ENCODE measurements at regions not wholly inside any gene's neighbourhood (a gene's known extent, or its start where the extent isn't known, plus 50 kb on each side); places are given as distances from the start of the nearest gene placed in this dataset.
A peak's percentile ranks its signal among the peaks of the same experiment; 100 is the strongest.
"Not testable (repeated sequence)": the region's sequence is repeated elsewhere in the genome, so short reads cannot be mapped to it uniquely, and the experiment has no call there.

- DNase-seq (ENCODE audit: low spot score): no peak
Observed at GRCh38 chr15:79539401-79539800, 107.3 kb downstream of the MINAR1 start.

GRCh38 chr15:79540551-79540950, 108.4 kb downstream of the MINAR1 start:
- DNase-seq (ENCODE audit: low spot score): no peak

GRCh38 chr15:79541196-79541595, 109.1 kb downstream of the MINAR1 start:
- no peak for DNase-seq (ENCODE audit: low spot score)

- DNase-seq (ENCODE audit: low spot score): no peak
Observed at GRCh38 chr15:79543097-79543496, 111.0 kb downstream of the MINAR1 start.

GRCh38 chr15:79549196-79549595, 117.1 kb downstream of the MINAR1 start:
- DNase-seq (ENCODE audit: low spot score): no peak

GRCh38 chr15:79560384-79560783, 128.2 kb downstream of the MINAR1 start:
- DNase-seq (ENCODE audit: low spot score): no peak

GRCh38 chr15:79561982-79562381, 129.8 kb downstream of the MINAR1 start:
- no peak for DNase-seq (ENCODE audit: low spot score)

- DNase-seq (ENCODE audit: low spot score): no peak
Observed at GRCh38 chr15:79562403-79562815, 130.3 kb downstream of the MINAR1 start.

GRCh38 chr15:79562899-79563298, 130.8 kb downstream of the MINAR1 start:
- no peak for DNase-seq (ENCODE audit: low spot score)

GRCh38 chr15:79570004-79570403, 137.9 kb downstream of the MINAR1 start:
- no peak for DNase-seq (ENCODE audit: low spot score)

- no peak for DNase-seq (ENCODE audit: low spot score)
Observed at GRCh38 chr15:79572691-79573404, 140.7 kb downstream of the MINAR1 start.

- not testable (repeated sequence) for DNase-seq (ENCODE audit: low spot score)
Observed at GRCh38 chr15:79574431-79575273, 142.5 kb downstream of the MINAR1 start.

- no peak for DNase-seq (ENCODE audit: low spot score)
Observed at GRCh38 chr15:79582650-79583049, 150.5 kb downstream of the MINAR1 start.

- DNase-seq (ENCODE audit: low spot score): no peak
Observed at GRCh38 chr15:79592126-79592525, 160.0 kb downstream of the MINAR1 start.

GRCh38 chr15:79593119-79593869, 161.2 kb downstream of the MINAR1 start:
- no peak for DNase-seq (ENCODE audit: low spot score)

- DNase-seq (ENCODE audit: low spot score): peak; percentile 13
Observed at GRCh38 chr15:79595306-79595705, 163.2 kb downstream of the MINAR1 start.

- peak; percentile 89 for DNase-seq (ENCODE audit: low spot score)
Observed at GRCh38 chr15:79595995-79596622, 164.0 kb downstream of the MINAR1 start.

GRCh38 chr15:79598639-79599038, 166.5 kb downstream of the MINAR1 start:
- no peak for DNase-seq (ENCODE audit: low spot score)

- DNase-seq (ENCODE audit: low spot score): no peak
Observed at GRCh38 chr15:79601405-79602086, 169.4 kb downstream of the MINAR1 start.

- no peak for DNase-seq (ENCODE audit: low spot score)
Observed at GRCh38 chr15:79602180-79602579, 170.0 kb downstream of the MINAR1 start.

- DNase-seq (ENCODE audit: low spot score): no peak
Observed at GRCh38 chr15:79602731-79603130, 170.6 kb downstream of the MINAR1 start.
